ENCODE measurements at regions not wholly inside any gene's neighbourhood (a gene's known extent, or its start where the extent isn't known, plus 50 kb on each side); places are given as distances from the start of the nearest gene placed in this dataset.

- intact Hi-C loops (cut with micrococcal nuclease), result no loop called here
- H3K9me2 ChIP-seq (replicated peaks; ENCODE audit: low read length), result no peaks in the 10 kb centered on the region
- H3F3A ChIP-seq (ENCODE audit: low read length, unreplicated experiment), result no peaks in the 10 kb centered on the region
- H2AFZ ChIP-seq (ENCODE audit: low read length), result no peak overlapping the region
- no peaks in the 10 kb centered on the region for H3K9me3 ChIP-seq (ENCODE audit: low read length)
- ATAC-seq (no peak), DNase-seq (no peak)
- BruUV-seq (replicated peaks), result no TSS peak
- no peak overlapping the region for H3K4me3 ChIP-seq (ENCODE audit: low read length)
- CTCF ChIA-PET, result no interaction called here
- H3K9ac ChIP-seq (ENCODE audit: low read length), result peak overlapping the region; percentile 66; the same call in 1 of the 2 replicates
- no peak for TF ChIP-seq CTCF (conservative IDR thresholded peaks at IDR 0.05; ENCODE audit: low read depth, low read length)
- no peak for TF ChIP-seq EZH2phosphoT487 (IDR thresholded peaks at IDR 0.05; ENCODE audit: borderline replicate concordance, low read length)
- TF ChIP-seq EZH2 (IDR thresholded peaks at IDR 0.05; ENCODE audit: low read length, unreplicated experiment), result no peak
- POLR2A ChIA-PET (ENCODE audit: unreplicated experiment), result no interaction called here
- H3K27me3 ChIP-seq (ENCODE audit: low read length), result no peaks in the 10 kb centered on the region
- H3K27ac ChIP-seq (ENCODE audit: low read length), result peak overlapping the region; percentile 98
- no peaks in the 10 kb centered on the region for H3K79me2 ChIP-seq (ENCODE audit: low read length)
- H3K4me1 ChIP-seq (ENCODE audit: insufficient read depth, low read length), result peaks cover 34% of the 10 kb centered on the region
- no peaks in the 10 kb centered on the region for H3K36me3 ChIP-seq (ENCODE audit: low read depth, low read length)
- H4K20me1 ChIP-seq (ENCODE audit: low read length), result no peaks in the 10 kb centered on the region
- no peak overlapping the region for H3K4me2 ChIP-seq (ENCODE audit: low read length)
Measured at GRCh38 chr9:108544866-108545265, 310.9 kb downstream of the ACTL7B start.

DNA sequence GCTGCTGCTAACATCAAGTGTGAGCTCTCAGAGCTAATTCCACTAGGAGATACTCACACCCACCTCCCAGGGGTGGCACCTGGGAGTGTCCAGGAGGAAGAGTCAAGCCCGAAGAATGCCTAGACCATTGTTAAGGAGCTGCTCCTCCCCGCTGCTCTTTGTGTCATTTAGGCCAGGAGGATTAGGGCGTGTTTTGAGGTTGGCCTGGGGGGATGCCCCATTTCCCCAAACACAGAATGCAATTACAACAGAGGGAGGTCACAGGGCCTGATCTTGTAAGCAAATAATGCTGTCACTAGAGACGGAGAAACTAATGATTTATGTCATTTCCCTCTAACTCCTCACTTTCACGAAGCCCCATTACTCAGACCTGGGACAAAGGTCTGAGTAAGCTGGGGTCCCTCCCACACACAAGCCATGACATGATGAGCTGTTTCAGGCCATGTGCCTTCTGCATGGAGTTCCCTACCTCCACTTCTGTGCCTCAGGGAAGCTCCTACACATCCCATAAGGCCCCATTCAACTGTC, 312.5 kb downstream of the ACTL7B start:
- Histone ChIP-seq H3K4me2 (ENCODE audit: low read length) (peak overlapping the region; percentile 71), H4K20me1 (ENCODE audit: low read length) (no peaks in the 10 kb centered on the region), H2AFZ (ENCODE audit: low read length) (no peak overlapping the region), H3K9me2 (replicated peaks; ENCODE audit: low read length) (no peaks in the 10 kb centered on the region), H3K27me3 (ENCODE audit: low read length) (no peaks in the 10 kb centered on the region), H3K79me2 (ENCODE audit: low read length) (no peaks in the 10 kb centered on the region), H3K9me3 (ENCODE audit: low read length) (no peaks in the 10 kb centered on the region), H3K36me3 (ENCODE audit: low read depth, low read length) (no peaks in the 10 kb centered on the region), H3K27ac (ENCODE audit: low read length) (peak overlapping the region; percentile 98), H3F3A (ENCODE audit: low read length, unreplicated experiment) (no peaks in the 10 kb centered on the region), H3K4me1 (ENCODE audit: insufficient read depth, low read length) (peaks cover 22% of the 10 kb centered on the region), H3K4me3 (ENCODE audit: low read length) (no peak overlapping the region), H3K9ac (ENCODE audit: low read length) (peak overlapping the region; percentile 86)
- DNase-seq (peak; percentile 92), ATAC-seq (peak; percentile 94)
- ChIA-PET CTCF (interaction anchor here (0.6 kb wide), 1 partner anchor 8 kb away, joined by 3 read pairs; no protein-coding TSS in a partner anchor), POLR2A (ENCODE audit: unreplicated experiment) (interaction anchor here (0.6 kb wide), 1 partner anchor 469 kb away, joined by 6 read pairs; no protein-coding TSS in a partner anchor)
- no TSS peak for BruUV-seq (replicated peaks)
- intact Hi-C loops (cut with micrococcal nuclease), result no loop called here
- no peak for TF ChIP-seq EZH2phosphoT487 (IDR thresholded peaks at IDR 0.05; ENCODE audit: borderline replicate concordance, low read length)
- no peak for TF ChIP-seq CTCF (conservative IDR thresholded peaks at IDR 0.05; ENCODE audit: low read depth, low read length)
- no peak for TF ChIP-seq EZH2 (IDR thresholded peaks at IDR 0.05; ENCODE audit: low read length, unreplicated experiment)

DNA sequence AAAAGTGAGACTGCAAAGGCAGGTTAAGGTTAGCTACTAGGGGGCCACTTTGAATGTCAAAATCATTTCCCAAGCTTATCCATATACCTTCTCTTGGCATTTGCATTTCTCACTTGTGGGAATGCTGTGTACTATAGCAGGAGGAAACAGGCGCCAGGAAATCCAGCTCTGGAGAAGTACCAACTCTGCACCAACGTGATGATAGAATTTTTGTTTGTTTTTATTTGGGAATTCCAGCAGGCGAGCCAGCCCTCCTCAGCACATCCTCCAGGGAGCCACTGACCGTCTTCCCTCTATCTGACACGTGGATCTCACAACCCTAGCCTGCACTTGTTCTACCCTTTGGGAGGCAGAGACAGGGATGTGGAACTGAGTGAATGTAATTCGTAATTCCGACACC, 318.0 kb downstream of the ACTL7B start:
- Histone ChIP-seq H3K9ac (ENCODE audit: low read length) (no peak overlapping the region), H2AFZ (ENCODE audit: low read length) (no peak overlapping the region), H3F3A (ENCODE audit: low read length, unreplicated experiment) (peaks cover 3% of the 10 kb centered on the region), H3K27me3 (ENCODE audit: low read length) (no peaks in the 10 kb centered on the region), H3K4me2 (ENCODE audit: low read length) (no peak overlapping the region), H4K20me1 (ENCODE audit: low read length) (no peaks in the 10 kb centered on the region), H3K9me2 (replicated peaks; ENCODE audit: low read length) (no peaks in the 10 kb centered on the region), H3K4me1 (ENCODE audit: insufficient read depth, low read length) (peaks cover 28% of the 10 kb centered on the region), H3K27ac (ENCODE audit: low read length) (peak overlapping the region; percentile 78), H3K4me3 (ENCODE audit: low read length) (no peak overlapping the region), H3K79me2 (ENCODE audit: low read length) (no peaks in the 10 kb centered on the region), H3K36me3 (ENCODE audit: low read depth, low read length) (peaks cover 6% of the 10 kb centered on the region; the same call in 1 of the 2 replicates), H3K9me3 (ENCODE audit: low read length) (0 out of 2 replicates have a peak, but pooled peaks cover 7% of the 10 kb centered on the region)
- DNase-seq (no peak), ATAC-seq (no peak)
- BruUV-seq (replicated peaks), result no TSS peak
- CTCF ChIA-PET, result no interaction called here
- POLR2A ChIA-PET (ENCODE audit: unreplicated experiment), result no interaction called here
- no peak for TF ChIP-seq CTCF (conservative IDR thresholded peaks at IDR 0.05; ENCODE audit: low read depth, low read length)
- TF ChIP-seq EZH2phosphoT487 (IDR thresholded peaks at IDR 0.05; ENCODE audit: borderline replicate concordance, low read length), result no peak
- no peak for TF ChIP-seq EZH2 (IDR thresholded peaks at IDR 0.05; ENCODE audit: low read length, unreplicated experiment)
- intact Hi-C loops (cut with micrococcal nuclease), result no loop called here
